ENCODE measurements at regions not wholly inside any gene's neighbourhood (a gene's known extent, or its start where the extent isn't known, plus 50 kb on each side); places are given as distances from the start of the nearest gene placed in this dataset.

GRCh38 chr20:54389596-54390280 is 85.7 kb upstream of the DOK5 start:
- no peak overlapping the region for H3K4me3 ChIP-seq (ENCODE audit: low read depth, low read length)
- DNase-seq (ENCODE audit: extremely low spot score): no peak
- no peaks in the 10 kb centered on the region for H3K4me1 ChIP-seq (ENCODE audit: insufficient read depth)
- WGBS: 47% methylated on average over 9 of the region's 9 CpGs
- H3K27ac ChIP-seq (ENCODE audit: low read depth): no peak overlapping the region
- no peaks in the 10 kb centered on the region for H3K36me3 ChIP-seq (ENCODE audit: insufficient read depth)

GRCh38 chr20:54397292-54398140 is 77.9 kb upstream of the DOK5 start:
- H3K4me1 ChIP-seq (ENCODE audit: insufficient read depth): no peaks in the 10 kb centered on the region
- WGBS: 88% methylated on average over 3 of the region's 3 CpGs
- no peak overlapping the region for H3K4me3 ChIP-seq (ENCODE audit: low read depth, low read length)
- H3K36me3 ChIP-seq (ENCODE audit: insufficient read depth): no peaks in the 10 kb centered on the region
- DNase-seq (ENCODE audit: extremely low spot score): no peak
- no peak overlapping the region for H3K27ac ChIP-seq (ENCODE audit: low read depth)

- no peak for DNase-seq (ENCODE audit: extremely low spot score)
- Histone ChIP-seq H3K36me3 (ENCODE audit: insufficient read depth) (no peaks in the 10 kb centered on the region), H3K4me1 (ENCODE audit: insufficient read depth) (no peaks in the 10 kb centered on the region), H3K27ac (ENCODE audit: low read depth) (no peak overlapping the region), H3K4me3 (ENCODE audit: low read depth, low read length) (no peak overlapping the region)
- whole genome bisulfite sequencing: 92% methylated on average over 5 of the region's 5 CpGs
Observed at GRCh38 chr20:54398814-54399213, 76.6 kb upstream of the DOK5 start.

- no peak for DNase-seq (ENCODE audit: extremely low spot score)
- no peak overlapping the region for H3K4me3 ChIP-seq (ENCODE audit: low read depth, low read length)
- 87% methylated on average over 2 of the region's 2 CpGs for WGBS
- no peaks in the 10 kb centered on the region for H3K4me1 ChIP-seq (ENCODE audit: insufficient read depth)
- no peaks in the 10 kb centered on the region for H3K36me3 ChIP-seq (ENCODE audit: insufficient read depth)
- no peak overlapping the region for H3K27ac ChIP-seq (ENCODE audit: low read depth)
Observed at GRCh38 chr20:54405540-54405939, 69.9 kb upstream of the DOK5 start.

GRCh38 chr20:54407459-54407858 is 67.9 kb upstream of the DOK5 start:
- DNase-seq (ENCODE audit: extremely low spot score): no peak
- WGBS: 89% methylated on average over 6 of the region's 6 CpGs
- no peak overlapping the region for H3K4me3 ChIP-seq (ENCODE audit: low read depth, low read length)
- no peak overlapping the region for H3K27ac ChIP-seq (ENCODE audit: low read depth)
- no peaks in the 10 kb centered on the region for H3K4me1 ChIP-seq (ENCODE audit: insufficient read depth)
- no peaks in the 10 kb centered on the region for H3K36me3 ChIP-seq (ENCODE audit: insufficient read depth)

GRCh38 chr20:54415967-54416366 is 59.4 kb upstream of the DOK5 start:
- 77% methylated on average over 1 of the region's 1 CpG for WGBS
- H3K4me1 ChIP-seq (ENCODE audit: insufficient read depth): no peaks in the 10 kb centered on the region
- no peak overlapping the region for H3K4me3 ChIP-seq (ENCODE audit: low read depth, low read length)
- DNase-seq (ENCODE audit: extremely low spot score): no peak
- H3K27ac ChIP-seq (ENCODE audit: low read depth): no peak overlapping the region
- no peaks in the 10 kb centered on the region for H3K36me3 ChIP-seq (ENCODE audit: insufficient read depth)

GRCh38 chr20:54416770-54417169 is 58.6 kb upstream of the DOK5 start:
- Histone ChIP-seq H3K4me1 (ENCODE audit: insufficient read depth) (no peaks in the 10 kb centered on the region), H3K27ac (ENCODE audit: low read depth) (no peak overlapping the region), H3K4me3 (ENCODE audit: low read depth, low read length) (no peak overlapping the region), H3K36me3 (ENCODE audit: insufficient read depth) (no peaks in the 10 kb centered on the region)
- no peak for DNase-seq (ENCODE audit: extremely low spot score)
- 77% methylated on average over 4 of the region's 4 CpGs for WGBS

GRCh38 chr20:54419531-54419930 is 55.9 kb upstream of the DOK5 start:
- H3K27ac ChIP-seq (ENCODE audit: low read depth): no peak overlapping the region
- DNase-seq (ENCODE audit: extremely low spot score): no peak
- no peaks in the 10 kb centered on the region for H3K4me1 ChIP-seq (ENCODE audit: insufficient read depth)
- H3K36me3 ChIP-seq (ENCODE audit: insufficient read depth): no peaks in the 10 kb centered on the region
- H3K4me3 ChIP-seq (ENCODE audit: low read depth, low read length): no peak overlapping the region

Data from urinary bladder (tissue), 3 donors.